Retinal pigment epithelial cell (primary cell): ENCODE measurements at regions not wholly inside any gene's neighbourhood (a gene's known extent, or its start where the extent isn't known, plus 50 kb on each side); places are given as distances from the start of the nearest gene placed in this dataset.

ENCODE experiments used
- DNase-seq: peaks from one replicate; pipeline ENCODE4 v3.0.0-alpha.2; 2010; ENCODE audit warnings: low read depth
- H3K4me3 ChIP-seq: 2 replicates; pipeline ENCODE4 v1.5.1; 2011; ENCODE audit warnings: mild to moderate bottlenecking, low read length, control low read depth, moderate library complexity
- TF ChIP-seq, protein P1 (sequence below): conservative IDR thresholded peaks from 2 replicates; pipeline ENCODE4 v1.5.1; 2011; ENCODE audit warnings: low read depth, low read length, control low read depth, inconsistent platforms

- no peak overlapping the region for H3K4me3 ChIP-seq
- TF ChIP-seq, protein P1, sequence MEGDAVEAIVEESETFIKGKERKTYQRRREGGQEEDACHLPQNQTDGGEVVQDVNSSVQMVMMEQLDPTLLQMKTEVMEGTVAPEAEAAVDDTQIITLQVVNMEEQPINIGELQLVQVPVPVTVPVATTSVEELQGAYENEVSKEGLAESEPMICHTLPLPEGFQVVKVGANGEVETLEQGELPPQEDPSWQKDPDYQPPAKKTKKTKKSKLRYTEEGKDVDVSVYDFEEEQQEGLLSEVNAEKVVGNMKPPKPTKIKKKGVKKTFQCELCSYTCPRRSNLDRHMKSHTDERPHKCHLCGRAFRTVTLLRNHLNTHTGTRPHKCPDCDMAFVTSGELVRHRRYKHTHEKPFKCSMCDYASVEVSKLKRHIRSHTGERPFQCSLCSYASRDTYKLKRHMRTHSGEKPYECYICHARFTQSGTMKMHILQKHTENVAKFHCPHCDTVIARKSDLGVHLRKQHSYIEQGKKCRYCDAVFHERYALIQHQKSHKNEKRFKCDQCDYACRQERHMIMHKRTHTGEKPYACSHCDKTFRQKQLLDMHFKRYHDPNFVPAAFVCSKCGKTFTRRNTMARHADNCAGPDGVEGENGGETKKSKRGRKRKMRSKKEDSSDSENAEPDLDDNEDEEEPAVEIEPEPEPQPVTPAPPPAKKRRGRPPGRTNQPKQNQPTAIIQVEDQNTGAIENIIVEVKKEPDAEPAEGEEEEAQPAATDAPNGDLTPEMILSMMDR: no peak
- DNase-seq: no peak
Measured at GRCh38 chr2:239750045-239750835, 274.9 kb downstream of the NDUFA10 start.

- H3K4me3 ChIP-seq: no peak overlapping the region
- no peak for DNase-seq
- TF ChIP-seq, protein P1: no peak
Measured at GRCh38 chr2:239749272-239749873, 275.8 kb downstream of the NDUFA10 start.

DNA sequence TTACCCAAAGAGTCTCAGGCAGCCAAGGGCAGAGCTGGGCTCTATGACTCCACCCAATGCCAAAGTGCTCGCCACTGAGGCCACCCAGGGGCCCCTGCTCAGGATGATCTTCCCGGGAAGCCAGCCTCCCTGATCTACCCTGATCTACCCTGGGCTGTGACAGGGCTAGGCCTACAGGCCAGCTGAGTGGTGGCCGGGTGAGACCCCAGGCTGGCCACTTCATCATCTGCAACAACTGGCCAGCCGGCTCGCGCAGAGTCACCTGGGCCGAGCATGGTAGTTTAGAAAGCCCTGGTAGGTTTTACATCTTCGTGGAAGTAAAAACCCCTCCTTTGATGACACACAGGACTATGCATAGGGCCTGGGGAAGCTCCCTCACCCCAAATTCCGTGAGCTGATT lies 276.3 kb downstream of the NDUFA10 start:
- no peak overlapping the region for H3K4me3 ChIP-seq
- TF ChIP-seq, protein P1: no peak
- DNase-seq: no peak

GRCh38 chr2:239747771-239748170 lies 277.4 kb downstream of the NDUFA10 start:
- no peak overlapping the region for H3K4me3 ChIP-seq
- DNase-seq: no peak
- TF ChIP-seq, protein P1: no peak

- TF ChIP-seq, protein P1: no peak
- DNase-seq: no peak
- no peak overlapping the region for H3K4me3 ChIP-seq
Measured at GRCh38 chr2:239747274-239747673, 277.9 kb downstream of the NDUFA10 start.

- DNase-seq: no peak
- H3K4me3 ChIP-seq: no peak overlapping the region
- TF ChIP-seq, protein P1: no peak
Measured at GRCh38 chr2:239746559-239747246, 278.4 kb downstream of the NDUFA10 start.
